ENCODE measurements at regions not wholly inside any gene's neighbourhood (a gene's known extent, or its start where the extent isn't known, plus 50 kb on each side); places are given as distances from the start of the nearest gene placed in this dataset.

GRCh38 chr16:49937886-49938285 is 82.0 kb upstream of the ZNF423 start:
- no peak for TF ChIP-seq CTCF (IDR thresholded peaks at IDR 0.05)
- TF ChIP-seq POLR2AphosphoS5 (IDR thresholded peaks at IDR 0.05; ENCODE audit: low read depth, low read length), result no peak
- no peak for TF ChIP-seq REST (IDR thresholded peaks at IDR 0.05; ENCODE audit: insufficient read depth in 1 of 2, low read depth in 2 of 2, low read length in 1 of 2)
- no peak for TF ChIP-seq TCF7L2 (IDR thresholded peaks at IDR 0.05; ENCODE audit: low read depth, low read length)
- TF ChIP-seq SIN3A (IDR thresholded peaks at IDR 0.05; ENCODE audit: borderline replicate concordance, insufficient read depth, low read depth, low read length), result no peak
